ENCODE measurements at regions not wholly inside any gene's neighbourhood (a gene's known extent, or its start where the extent isn't known, plus 50 kb on each side); places are given as distances from the start of the nearest gene placed in this dataset.

DNA sequence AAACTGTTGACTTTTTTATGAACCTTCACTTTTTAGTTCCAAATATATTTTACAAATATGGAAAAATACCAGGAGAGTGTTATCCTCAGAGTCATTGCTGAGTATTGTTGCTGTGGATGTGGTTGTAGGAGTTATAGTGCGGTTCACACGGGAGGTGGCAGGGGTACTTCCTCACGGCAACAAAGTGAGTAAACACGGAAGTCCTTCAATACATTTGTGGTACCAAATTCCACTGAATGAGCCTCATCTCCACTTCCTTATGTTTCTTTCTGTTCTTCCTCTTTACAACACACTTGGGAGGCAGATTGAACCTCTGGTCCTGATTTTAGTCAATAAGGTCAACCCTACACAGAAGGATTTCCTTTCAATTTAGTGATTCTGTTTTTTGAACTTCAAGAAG, 371.8 kb downstream of the BTBD3 start:
- Histone ChIP-seq H3K36me3 (no peaks in the 10 kb centered on the region), H3K27me3 (no peaks in the 10 kb centered on the region), H3K27ac (no peak overlapping the region), H3K4me1 (no peaks in the 10 kb centered on the region), H3K4me3 (no peak overlapping the region), H3K9me3 (peaks cover 0 to 6% (median 2%) of the 10 kb centered on the region in 4 donors)
- no peak for TF ChIP-seq POLR2A (IDR thresholded peaks at IDR 0.05)
- TF ChIP-seq EP300 (IDR thresholded peaks at IDR 0.05) = no peak
- no peak for TF ChIP-seq POLR2AphosphoS5 (IDR thresholded peaks at IDR 0.05)
- 40 to 45% methylated on average over 4 of the region's 4 CpGs for WGBS, 2 donors
- DNase-seq = no peak
- ATAC-seq (ENCODE audit: low FRiP score in 2 of 2) = no peak

DNA sequence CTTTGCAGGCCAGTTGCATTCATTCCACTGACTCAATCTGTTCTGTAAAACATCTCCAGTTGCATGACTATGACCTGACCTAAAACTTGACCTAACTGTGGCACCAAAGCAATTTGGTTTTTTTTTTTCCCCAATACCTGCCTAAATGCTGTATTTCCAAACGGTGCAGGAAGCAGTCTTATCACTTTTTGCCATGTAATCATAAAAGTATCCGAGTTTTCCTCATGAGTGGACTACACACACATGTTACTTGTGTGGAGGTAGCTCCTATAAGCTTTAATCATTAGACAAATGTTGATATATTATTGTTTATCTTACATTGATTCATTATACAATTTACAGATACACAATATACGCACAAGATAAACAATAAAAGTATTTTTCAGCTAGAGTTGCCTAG, 373.7 kb downstream of the BTBD3 start:
- WGBS, 2 donors = 59 to 63% methylated on average over 3 of the region's 3 CpGs

DNA sequence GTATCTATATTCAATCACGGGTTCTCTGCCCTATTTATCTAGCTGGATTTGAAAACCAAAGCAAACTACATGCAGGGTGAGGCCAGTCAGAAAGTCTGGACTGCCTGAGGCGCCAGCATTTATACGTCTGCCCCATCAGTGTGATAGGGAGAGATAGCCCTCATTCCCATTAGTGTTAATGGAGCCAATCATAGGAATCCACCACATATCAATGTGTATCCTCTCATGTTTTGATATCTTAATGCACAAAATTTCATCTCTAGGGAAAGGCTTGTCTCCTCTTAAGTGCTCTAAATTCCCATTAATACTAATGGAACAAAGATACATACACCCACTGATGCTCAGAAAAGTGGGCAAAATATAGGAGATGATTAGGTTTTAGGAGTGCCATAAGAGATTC, 376.2 kb downstream of the BTBD3 start:
- no peaks in the 10 kb centered on the region for H3K4me1 ChIP-seq
- H3K36me3 ChIP-seq = no peaks in the 10 kb centered on the region
- WGBS, 2 donors = 81 to 88% methylated on average over 3 of the region's 3 CpGs
- DNase-seq = no peak
- TF ChIP-seq POLR2AphosphoS5 (IDR thresholded peaks at IDR 0.05) (no peak), POLR2A (IDR thresholded peaks at IDR 0.05) (no peak), EP300 (IDR thresholded peaks at IDR 0.05) (no peak)
- TF ChIP-seq, protein P1, sequence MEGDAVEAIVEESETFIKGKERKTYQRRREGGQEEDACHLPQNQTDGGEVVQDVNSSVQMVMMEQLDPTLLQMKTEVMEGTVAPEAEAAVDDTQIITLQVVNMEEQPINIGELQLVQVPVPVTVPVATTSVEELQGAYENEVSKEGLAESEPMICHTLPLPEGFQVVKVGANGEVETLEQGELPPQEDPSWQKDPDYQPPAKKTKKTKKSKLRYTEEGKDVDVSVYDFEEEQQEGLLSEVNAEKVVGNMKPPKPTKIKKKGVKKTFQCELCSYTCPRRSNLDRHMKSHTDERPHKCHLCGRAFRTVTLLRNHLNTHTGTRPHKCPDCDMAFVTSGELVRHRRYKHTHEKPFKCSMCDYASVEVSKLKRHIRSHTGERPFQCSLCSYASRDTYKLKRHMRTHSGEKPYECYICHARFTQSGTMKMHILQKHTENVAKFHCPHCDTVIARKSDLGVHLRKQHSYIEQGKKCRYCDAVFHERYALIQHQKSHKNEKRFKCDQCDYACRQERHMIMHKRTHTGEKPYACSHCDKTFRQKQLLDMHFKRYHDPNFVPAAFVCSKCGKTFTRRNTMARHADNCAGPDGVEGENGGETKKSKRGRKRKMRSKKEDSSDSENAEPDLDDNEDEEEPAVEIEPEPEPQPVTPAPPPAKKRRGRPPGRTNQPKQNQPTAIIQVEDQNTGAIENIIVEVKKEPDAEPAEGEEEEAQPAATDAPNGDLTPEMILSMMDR (IDR thresholded peaks at IDR 0.05) = no peak
- H3K9me3 ChIP-seq = peaks cover 0 to 13% (median 7%) of the 10 kb centered on the region in 4 donors
- H3K27me3 ChIP-seq = no peaks in the 10 kb centered on the region
- no peak overlapping the region for H3K27ac ChIP-seq
- H3K4me3 ChIP-seq = no peak overlapping the region
- ATAC-seq (ENCODE audit: low FRiP score in 2 of 2) = no peak

More for the DNA sequence above, 373.7 kb downstream of the BTBD3 start:
- Histone ChIP-seq H3K4me1 (no peaks in the 10 kb centered on the region), H3K36me3 (no peaks in the 10 kb centered on the region), H3K9me3 (peaks cover 0 to 6% (median 2%) of the 10 kb centered on the region in 4 donors), H3K4me3 (no peak overlapping the region), H3K27ac (no peak overlapping the region), H3K27me3 (no peaks in the 10 kb centered on the region)
- no peak for ATAC-seq (ENCODE audit: low FRiP score in 2 of 2)
- no peak for DNase-seq
- TF ChIP-seq, protein P1 (IDR thresholded peaks at IDR 0.05) = no peak
- TF ChIP-seq EP300 (IDR thresholded peaks at IDR 0.05) = no peak

DNA sequence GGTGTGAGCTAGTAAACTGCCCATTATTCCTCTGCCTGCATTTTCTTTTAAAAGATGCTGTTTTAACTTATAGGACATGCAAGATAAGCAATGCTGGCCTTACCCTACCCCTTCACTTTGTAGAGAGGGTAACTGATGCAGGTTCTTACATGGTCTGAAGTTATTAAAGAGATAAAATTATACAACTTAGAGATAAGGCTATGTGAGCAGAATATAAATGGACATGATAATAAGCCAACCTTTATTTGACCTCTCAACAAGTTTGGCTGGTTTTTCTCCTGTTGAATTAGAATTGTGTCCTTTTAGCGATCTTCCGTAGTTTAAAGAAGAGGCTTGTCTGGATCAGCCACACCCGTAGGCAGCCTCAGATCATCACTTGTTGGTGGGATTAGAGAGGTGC, 377.0 kb downstream of the BTBD3 start:
- H3K4me1 ChIP-seq = no peaks in the 10 kb centered on the region
- H3K9me3 ChIP-seq = peaks cover 0 to 13% (median 7%) of the 10 kb centered on the region in 4 donors
- H3K27me3 ChIP-seq = no peaks in the 10 kb centered on the region
- no peak for DNase-seq
- no peak for TF ChIP-seq POLR2A (IDR thresholded peaks at IDR 0.05)
- no peak for ATAC-seq (ENCODE audit: low FRiP score in 2 of 2)
- H3K4me3 ChIP-seq = no peak overlapping the region
- 87 to 88% methylated on average over 3 of the region's 3 CpGs for WGBS, 2 donors
- H3K27ac ChIP-seq = no peak overlapping the region
- H3K36me3 ChIP-seq = no peaks in the 10 kb centered on the region

DNA sequence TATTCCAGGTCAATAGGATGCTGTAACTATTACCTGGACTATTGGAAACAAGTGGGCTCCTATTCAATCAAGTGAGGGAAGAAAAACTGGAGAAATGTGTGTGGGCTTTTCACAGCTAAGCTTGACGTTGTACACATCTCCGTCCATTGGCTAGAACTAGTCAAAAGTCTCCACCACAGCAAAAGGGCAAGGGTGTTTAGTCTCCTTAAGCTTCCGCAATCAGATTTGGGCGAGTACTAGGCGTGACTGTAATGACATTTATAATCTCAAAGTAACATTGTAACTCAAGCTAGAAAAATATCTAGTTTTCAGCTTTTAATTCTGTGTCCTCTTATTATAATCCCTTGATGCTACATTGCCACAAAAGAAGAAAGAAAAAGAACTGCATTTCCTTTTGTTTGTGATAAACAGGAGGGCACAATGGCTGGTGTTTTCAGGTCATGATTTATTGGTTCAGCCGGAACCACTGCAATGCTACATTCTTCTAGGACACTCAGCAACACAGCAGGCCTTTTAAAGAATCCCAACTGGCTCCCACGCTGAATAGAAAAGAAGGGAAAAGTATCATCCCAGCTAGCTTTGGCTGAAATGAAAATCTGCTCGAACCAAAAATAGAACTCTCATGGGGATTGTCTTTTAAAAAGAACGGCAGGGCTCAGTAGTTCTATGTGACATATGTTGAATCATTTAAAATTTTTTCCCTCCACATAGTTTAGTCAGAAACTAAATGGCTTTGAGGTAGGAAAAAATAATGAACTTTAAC, 387.7 kb downstream of the BTBD3 start:
- DNase-seq (no peak), ATAC-seq (ENCODE audit: low FRiP score in 2 of 2) (no peak)
- Histone ChIP-seq H3K27ac (no peak overlapping the region), H3K4me3 (no peak overlapping the region), H3K4me1 (peaks cover 0 to 3% (median 0%) of the 10 kb centered on the region in 4 donors), H3K27me3 (no peaks in the 10 kb centered on the region), H3K9me3 (no peaks in the 10 kb centered on the region), H3K36me3 (no peaks in the 10 kb centered on the region)
- TF ChIP-seq, protein P1 (IDR thresholded peaks at IDR 0.05) = no peak
- WGBS, 2 donors = 76 to 77% methylated on average over 9 of the region's 9 CpGs

DNA sequence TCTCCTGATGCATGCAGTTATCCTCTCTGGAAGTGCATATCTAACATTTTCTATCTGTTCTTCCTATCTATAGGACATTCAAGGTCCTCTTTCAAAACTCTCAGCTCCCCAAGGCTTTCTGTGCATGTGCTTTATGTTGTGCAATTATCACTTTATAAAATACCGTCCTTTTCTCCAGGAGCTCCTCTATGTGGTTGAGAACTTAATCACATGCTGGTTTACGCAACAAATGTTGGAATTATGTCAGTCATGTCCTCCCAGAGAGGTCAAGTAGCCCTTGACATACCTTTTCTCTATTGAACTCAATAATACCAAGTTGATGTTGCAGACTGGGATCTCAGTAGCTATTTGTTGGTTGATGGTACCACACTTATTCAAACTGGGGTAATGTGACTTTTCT, 388.4 kb downstream of the BTBD3 start:
- H3K27me3 ChIP-seq = no peaks in the 10 kb centered on the region
- no peaks in the 10 kb centered on the region for H3K9me3 ChIP-seq
- ATAC-seq (ENCODE audit: low FRiP score in 2 of 2) = no peak
- TF ChIP-seq EP300 (IDR thresholded peaks at IDR 0.05) (peak in 1 of 4 donors; percentile 27), POLR2A (IDR thresholded peaks at IDR 0.05) (no peak)
- no peak overlapping the region for H3K4me3 ChIP-seq
- H3K4me1 ChIP-seq = peaks cover 0 to 3% (median 0%) of the 10 kb centered on the region in 4 donors
- no peak overlapping the region for H3K27ac ChIP-seq
- H3K36me3 ChIP-seq = no peaks in the 10 kb centered on the region
- WGBS, 2 donors = 48 to 56% methylated on average over 2 of the region's 2 CpGs
- DNase-seq = no peak

All from upper lobe of left lung (tissue), 6 donors.